ENCODE measurements at regions not wholly inside any gene's neighbourhood (a gene's known extent, or its start where the extent isn't known, plus 50 kb on each side); places are given as distances from the start of the nearest gene placed in this dataset.

DNA sequence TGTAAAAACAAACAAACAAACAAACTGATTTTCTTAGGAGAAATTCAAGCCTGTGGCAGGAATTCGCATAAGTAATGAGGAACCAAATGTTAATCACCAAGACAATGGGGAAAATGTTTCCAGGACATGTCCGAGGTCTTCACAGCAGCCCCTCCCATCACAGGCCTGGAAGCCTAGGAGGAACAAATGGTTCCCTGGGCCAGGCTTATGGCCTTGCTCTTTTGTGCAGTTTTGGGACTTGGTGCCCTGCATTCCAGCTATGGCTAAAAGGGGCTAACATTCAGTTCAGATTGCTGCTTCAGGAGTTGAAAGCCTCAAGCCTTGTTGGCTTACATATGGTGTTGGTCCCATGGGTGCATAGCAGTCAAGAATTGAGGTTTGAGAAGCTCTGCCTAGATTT is 1372.7 kb upstream of the CITED2 start:
- no peak for DNase-seq (ENCODE audit: low read depth)
- TF ChIP-seq, protein P1, sequence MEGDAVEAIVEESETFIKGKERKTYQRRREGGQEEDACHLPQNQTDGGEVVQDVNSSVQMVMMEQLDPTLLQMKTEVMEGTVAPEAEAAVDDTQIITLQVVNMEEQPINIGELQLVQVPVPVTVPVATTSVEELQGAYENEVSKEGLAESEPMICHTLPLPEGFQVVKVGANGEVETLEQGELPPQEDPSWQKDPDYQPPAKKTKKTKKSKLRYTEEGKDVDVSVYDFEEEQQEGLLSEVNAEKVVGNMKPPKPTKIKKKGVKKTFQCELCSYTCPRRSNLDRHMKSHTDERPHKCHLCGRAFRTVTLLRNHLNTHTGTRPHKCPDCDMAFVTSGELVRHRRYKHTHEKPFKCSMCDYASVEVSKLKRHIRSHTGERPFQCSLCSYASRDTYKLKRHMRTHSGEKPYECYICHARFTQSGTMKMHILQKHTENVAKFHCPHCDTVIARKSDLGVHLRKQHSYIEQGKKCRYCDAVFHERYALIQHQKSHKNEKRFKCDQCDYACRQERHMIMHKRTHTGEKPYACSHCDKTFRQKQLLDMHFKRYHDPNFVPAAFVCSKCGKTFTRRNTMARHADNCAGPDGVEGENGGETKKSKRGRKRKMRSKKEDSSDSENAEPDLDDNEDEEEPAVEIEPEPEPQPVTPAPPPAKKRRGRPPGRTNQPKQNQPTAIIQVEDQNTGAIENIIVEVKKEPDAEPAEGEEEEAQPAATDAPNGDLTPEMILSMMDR (IDR thresholded peaks at IDR 0.05; ENCODE audit: insufficient read depth, low read depth, low read length, missing control alignments), result no peak
- no peak overlapping the region for H3K4me3 ChIP-seq (ENCODE audit: low read length)

GRCh38 chr6:140744659-140745320 is 1370.3 kb upstream of the CITED2 start:
- TF ChIP-seq, protein P1 (IDR thresholded peaks at IDR 0.05; ENCODE audit: insufficient read depth, low read depth, low read length, missing control alignments), result no peak
- peak; percentile 76 for DNase-seq (ENCODE audit: low read depth)
- H3K4me3 ChIP-seq (ENCODE audit: low read length), result no peak overlapping the region

DNA sequence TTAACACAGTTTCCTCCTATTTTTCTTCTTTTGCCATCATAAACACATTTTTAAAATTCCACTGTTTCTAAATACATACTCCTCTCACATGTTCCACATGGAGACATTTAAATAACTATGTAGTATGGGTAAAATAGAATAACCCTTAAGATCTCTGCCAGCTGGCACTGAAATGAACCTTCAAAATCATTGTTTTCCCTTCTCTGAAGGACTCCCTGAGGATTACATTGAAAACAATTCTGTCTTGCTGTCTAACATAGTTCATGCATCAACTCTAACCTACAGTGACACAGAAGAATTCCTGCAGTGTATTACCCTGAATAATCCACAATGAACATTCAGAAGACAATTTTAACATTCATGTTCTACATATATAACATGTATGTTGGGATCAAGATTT is 1361.8 kb upstream of the CITED2 start:
- TF ChIP-seq, protein P1 (IDR thresholded peaks at IDR 0.05; ENCODE audit: insufficient read depth, low read depth, low read length, missing control alignments), result no peak
- DNase-seq (ENCODE audit: low read depth), result no peak
- no peak overlapping the region for H3K4me3 ChIP-seq (ENCODE audit: low read length)

- TF ChIP-seq, protein P1 (IDR thresholded peaks at IDR 0.05; ENCODE audit: insufficient read depth, low read depth, low read length, missing control alignments), result no peak
- DNase-seq (ENCODE audit: low read depth), result no peak
- no peak overlapping the region for H3K4me3 ChIP-seq (ENCODE audit: low read length)
These were observed 1358.5 kb upstream of the CITED2 start for GRCh38 chr6:140732991-140733390.

- TF ChIP-seq, protein P1 (IDR thresholded peaks at IDR 0.05; ENCODE audit: insufficient read depth, low read depth, low read length, missing control alignments), result no peak
- peak; percentile 29 for DNase-seq (ENCODE audit: low read depth)
These were observed 1357.7 kb upstream of the CITED2 start for GRCh38 chr6:140732155-140732554.

DNA sequence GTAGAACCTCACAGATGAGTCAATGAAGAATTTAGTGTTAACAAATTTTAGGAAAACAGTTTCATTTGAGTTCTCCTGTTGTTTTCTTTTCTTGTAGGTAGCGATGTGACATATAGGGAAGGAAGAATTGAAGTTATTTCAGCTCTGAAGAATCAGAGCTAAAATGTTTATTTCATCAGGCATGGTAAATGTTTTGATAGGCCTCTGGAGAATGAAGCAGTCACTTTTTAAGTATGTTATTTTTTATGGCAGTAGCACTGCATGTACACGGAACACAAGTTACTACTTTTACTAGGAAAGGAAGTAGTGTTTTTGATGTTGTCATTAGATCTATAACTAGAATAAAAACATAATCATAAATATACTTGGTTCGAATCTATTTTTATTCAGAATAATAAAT is 1357.3 kb upstream of the CITED2 start:
- TF ChIP-seq, protein P1 (IDR thresholded peaks at IDR 0.05; ENCODE audit: insufficient read depth, low read depth, low read length, missing control alignments), result no peak
- no peak for DNase-seq (ENCODE audit: low read depth)
- H3K4me3 ChIP-seq (ENCODE audit: low read length), result no peak overlapping the region

More at GRCh38 chr6:140732155-140732554, 1357.7 kb upstream of the CITED2 start:
- H3K4me3 ChIP-seq (ENCODE audit: low read length), result no peak overlapping the region

DNA sequence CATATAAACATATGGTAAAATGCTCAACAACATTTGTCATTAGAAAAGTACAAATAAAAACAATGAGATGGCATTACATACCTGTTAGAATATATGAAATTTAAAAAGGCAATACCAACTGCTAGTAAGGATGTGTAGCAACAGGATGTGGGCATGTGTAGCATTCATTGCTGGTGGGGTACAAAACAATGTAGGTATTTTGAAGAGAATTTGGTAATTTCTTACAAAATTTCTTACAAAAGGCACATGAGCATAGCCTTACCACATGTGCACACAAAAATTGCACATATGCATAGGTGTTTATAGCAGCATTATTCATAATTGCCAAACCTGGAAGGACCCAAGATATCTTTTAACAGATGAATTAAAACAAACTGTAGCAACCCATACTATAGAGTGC is 1355.1 kb upstream of the CITED2 start:
- no peak overlapping the region for H3K4me3 ChIP-seq (ENCODE audit: low read length)
- TF ChIP-seq, protein P1 (IDR thresholded peaks at IDR 0.05; ENCODE audit: insufficient read depth, low read depth, low read length, missing control alignments), result no peak
- DNase-seq (ENCODE audit: low read depth), result no peak

All from epithelial cell of esophagus (primary cell).